ENCODE measurements at regions not wholly inside any gene's neighbourhood (a gene's known extent, or its start where the extent isn't known, plus 50 kb on each side); places are given as distances from the start of the nearest gene placed in this dataset.

DNA sequence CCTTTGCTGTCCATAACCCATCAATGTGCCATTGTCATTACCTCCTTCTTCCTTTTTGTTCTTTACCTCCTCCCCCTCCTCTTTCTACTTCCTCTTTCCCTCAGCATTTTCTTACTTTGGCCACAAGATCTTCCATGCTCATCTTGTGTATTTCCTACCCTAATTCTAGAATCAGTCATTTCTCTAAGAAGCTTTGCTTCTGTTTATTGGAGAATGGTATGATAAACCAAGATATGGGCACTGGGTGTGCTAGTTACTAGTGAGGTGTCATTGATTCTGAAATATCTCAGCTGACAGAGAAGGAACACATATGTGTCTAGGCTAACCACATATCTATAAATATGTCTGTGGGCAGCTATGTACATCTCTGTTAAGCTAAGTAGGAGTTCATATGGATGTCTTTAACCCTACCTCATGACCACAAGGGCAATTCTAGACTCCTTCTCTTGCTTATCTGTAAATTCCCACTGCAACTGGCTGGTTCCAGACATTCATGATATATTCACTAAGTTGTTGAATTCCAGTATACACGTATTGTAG is 2051.3 kb upstream of the CDH9 start:
- no peak for TF ChIP-seq CTCF (IDR thresholded peaks at IDR 0.05)
- TF ChIP-seq EP300 (IDR thresholded peaks at IDR 0.05; ENCODE audit: low read depth), result no peak
- TF ChIP-seq POLR2AphosphoS5 (IDR thresholded peaks at IDR 0.05), result no peak
- no peak for TF ChIP-seq POLR2A (IDR thresholded peaks at IDR 0.05)
